Fibroblast of the aortic adventitia (primary cell): ENCODE measurements at regions not wholly inside any gene's neighbourhood (a gene's known extent, or its start where the extent isn't known, plus 50 kb on each side); places are given as distances from the start of the nearest gene placed in this dataset.

Experiments
- DNase-seq: peaks from one replicate; pipeline ENCODE4 v3.0.0-alpha.2; 2010; ENCODE audit warnings: low read depth
- H3K4me3 ChIP-seq: 2 replicates; pipeline ENCODE4 v1.5.1; 2011; ENCODE audit warnings: low read depth, mild to moderate bottlenecking, control low read depth, low read length, moderate library complexity
- TF ChIP-seq, protein P1 (sequence below): IDR thresholded peaks from 2 replicates; pipeline ENCODE4 v1.5.1; 2011; ENCODE audit warnings: mild to moderate bottlenecking, low read length, control low read depth, inconsistent platforms; ENCODE audit not compliant: insufficient read depth

DNA sequence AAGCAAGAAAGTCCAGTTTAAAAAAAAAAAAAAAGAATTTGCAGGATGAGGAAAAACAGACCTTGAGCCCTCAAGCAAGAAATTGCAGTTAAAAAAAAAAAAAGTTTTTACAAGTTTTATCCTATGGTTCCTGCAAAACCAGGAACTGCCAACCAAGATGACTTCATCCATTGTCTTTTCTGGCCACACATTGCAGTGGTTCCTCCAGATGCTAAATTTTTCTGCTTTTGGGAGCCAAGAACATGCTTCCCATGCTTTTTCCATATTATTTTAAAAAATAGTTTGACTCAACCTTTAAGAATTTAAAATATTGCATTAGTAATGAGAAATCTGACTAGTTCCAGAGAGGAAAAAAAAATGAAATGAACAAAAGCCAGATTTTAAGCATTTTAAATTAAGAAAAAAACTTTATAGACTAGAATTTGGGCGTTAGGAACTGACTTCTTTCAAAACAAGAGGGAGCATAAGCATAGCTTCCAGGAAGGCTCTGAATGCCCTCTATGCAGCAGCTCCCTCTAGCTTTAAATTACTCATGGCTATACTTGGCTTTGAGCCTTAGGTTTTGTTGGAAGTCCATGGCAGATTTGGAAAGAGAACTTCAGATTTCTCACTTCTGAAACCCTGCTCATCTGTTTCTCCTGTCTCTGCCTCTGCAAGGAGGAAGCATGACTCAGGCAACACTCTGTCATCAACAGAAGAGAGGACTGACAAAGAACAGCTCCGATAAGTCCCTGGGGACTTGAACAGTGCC, 124.5 kb downstream of the GPR65 start:
- H3K4me3 ChIP-seq: no peak overlapping the region
- TF ChIP-seq, protein P1, sequence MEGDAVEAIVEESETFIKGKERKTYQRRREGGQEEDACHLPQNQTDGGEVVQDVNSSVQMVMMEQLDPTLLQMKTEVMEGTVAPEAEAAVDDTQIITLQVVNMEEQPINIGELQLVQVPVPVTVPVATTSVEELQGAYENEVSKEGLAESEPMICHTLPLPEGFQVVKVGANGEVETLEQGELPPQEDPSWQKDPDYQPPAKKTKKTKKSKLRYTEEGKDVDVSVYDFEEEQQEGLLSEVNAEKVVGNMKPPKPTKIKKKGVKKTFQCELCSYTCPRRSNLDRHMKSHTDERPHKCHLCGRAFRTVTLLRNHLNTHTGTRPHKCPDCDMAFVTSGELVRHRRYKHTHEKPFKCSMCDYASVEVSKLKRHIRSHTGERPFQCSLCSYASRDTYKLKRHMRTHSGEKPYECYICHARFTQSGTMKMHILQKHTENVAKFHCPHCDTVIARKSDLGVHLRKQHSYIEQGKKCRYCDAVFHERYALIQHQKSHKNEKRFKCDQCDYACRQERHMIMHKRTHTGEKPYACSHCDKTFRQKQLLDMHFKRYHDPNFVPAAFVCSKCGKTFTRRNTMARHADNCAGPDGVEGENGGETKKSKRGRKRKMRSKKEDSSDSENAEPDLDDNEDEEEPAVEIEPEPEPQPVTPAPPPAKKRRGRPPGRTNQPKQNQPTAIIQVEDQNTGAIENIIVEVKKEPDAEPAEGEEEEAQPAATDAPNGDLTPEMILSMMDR: peak; percentile 39
- peak; percentile 91 for DNase-seq

DNA sequence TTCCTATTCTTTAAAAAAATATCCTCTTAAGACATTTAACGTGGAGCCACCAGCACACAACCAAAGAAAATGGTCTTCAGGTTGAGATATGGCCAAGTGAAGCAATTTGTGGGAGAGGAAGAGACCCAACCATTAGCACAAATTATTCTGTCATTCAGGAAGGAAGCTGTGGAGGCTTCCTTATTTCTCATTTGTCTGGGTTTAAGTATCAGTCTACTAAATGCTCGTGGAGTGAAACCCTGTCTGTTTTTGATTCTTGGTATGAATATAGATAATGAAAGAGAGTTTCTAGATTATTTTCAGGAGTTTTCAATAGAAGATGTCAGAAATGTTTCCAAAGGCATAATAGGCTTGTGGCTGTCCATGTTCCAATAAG, 125.1 kb downstream of the GPR65 start:
- H3K4me3 ChIP-seq: no peak overlapping the region
- DNase-seq: no peak
- TF ChIP-seq, protein P1: no peak
